Vagina (tissue), 2 donors: ENCODE measurements at regions not wholly inside any gene's neighbourhood (a gene's known extent, or its start where the extent isn't known, plus 50 kb on each side); places are given as distances from the start of the nearest gene placed in this dataset.

Experiments
- POLR2AphosphoS5 ChIP-seq, 2 donors: sonication (generic); formaldehyde crosslinking; IDR thresholded peaks; one replicate each; pipeline ENCODE4 v1.9.0; 2017; ENCODE audit warnings: antibody characterized with exemption in 2 of 2, mild to moderate bottlenecking in 2 of 2, low read depth in 1 of 2; ENCODE audit not compliant: insufficient read depth in 1 of 2
- TF ChIP-seq, protein P1 (sequence below), 3 experiments: fragments of 450-650 bp in 2 of 3; fragments of 200-600 bp in 1 of 3; sonication (generic) in 1 of 3; IDR thresholded peaks; one replicate each; pipeline ENCODE4 v1.5.1; 2017 to 2019; ENCODE audit warnings: antibody characterized with exemption in 3 of 3, mild to moderate bottlenecking in 2 of 3, moderate library complexity in 2 of 3

DNA sequence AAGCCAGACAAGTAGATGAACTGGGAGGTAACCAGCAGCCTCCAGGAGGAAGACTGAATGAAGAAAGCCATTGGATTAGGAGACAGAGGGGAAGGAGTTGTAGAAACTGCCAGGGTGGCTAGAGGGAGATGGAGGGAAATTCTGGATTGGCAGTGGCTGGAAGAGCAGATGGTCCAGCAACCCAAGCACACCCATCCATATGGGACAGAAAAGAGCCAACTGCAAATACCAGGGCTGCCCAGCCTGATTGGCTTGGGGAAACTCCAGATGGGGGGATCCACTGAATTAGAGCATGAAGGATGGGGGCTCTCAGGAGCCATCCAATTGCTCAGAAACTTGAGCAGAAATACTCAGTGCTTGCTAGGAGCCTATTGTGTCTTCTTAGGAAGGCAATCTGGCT lies 173.5 kb upstream of the EPB41L3 start:
- TF ChIP-seq, protein P1, sequence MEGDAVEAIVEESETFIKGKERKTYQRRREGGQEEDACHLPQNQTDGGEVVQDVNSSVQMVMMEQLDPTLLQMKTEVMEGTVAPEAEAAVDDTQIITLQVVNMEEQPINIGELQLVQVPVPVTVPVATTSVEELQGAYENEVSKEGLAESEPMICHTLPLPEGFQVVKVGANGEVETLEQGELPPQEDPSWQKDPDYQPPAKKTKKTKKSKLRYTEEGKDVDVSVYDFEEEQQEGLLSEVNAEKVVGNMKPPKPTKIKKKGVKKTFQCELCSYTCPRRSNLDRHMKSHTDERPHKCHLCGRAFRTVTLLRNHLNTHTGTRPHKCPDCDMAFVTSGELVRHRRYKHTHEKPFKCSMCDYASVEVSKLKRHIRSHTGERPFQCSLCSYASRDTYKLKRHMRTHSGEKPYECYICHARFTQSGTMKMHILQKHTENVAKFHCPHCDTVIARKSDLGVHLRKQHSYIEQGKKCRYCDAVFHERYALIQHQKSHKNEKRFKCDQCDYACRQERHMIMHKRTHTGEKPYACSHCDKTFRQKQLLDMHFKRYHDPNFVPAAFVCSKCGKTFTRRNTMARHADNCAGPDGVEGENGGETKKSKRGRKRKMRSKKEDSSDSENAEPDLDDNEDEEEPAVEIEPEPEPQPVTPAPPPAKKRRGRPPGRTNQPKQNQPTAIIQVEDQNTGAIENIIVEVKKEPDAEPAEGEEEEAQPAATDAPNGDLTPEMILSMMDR (IDR thresholded peaks at IDR 0.05) = no peak
- no peak for TF ChIP-seq POLR2AphosphoS5 (IDR thresholded peaks at IDR 0.05; ENCODE audit: insufficient read depth in 1 of 2, low read depth in 1 of 2)
